HEK293T (cell line): ENCODE measurements at regions not wholly inside any gene's neighbourhood (a gene's known extent, or its start where the extent isn't known, plus 50 kb on each side); places are given as distances from the start of the nearest gene placed in this dataset.

ENCODE experiments used
- FOXK2 ChIP-seq: fragments of 450-650 bp; IDR thresholded peaks from 2 replicates; pipeline ENCODE4 v1.6.1; 2016; ENCODE audit warnings: mild to moderate bottlenecking
- SP1 ChIP-seq: fragments of 450-650 bp; IDR thresholded peaks from 2 replicates; pipeline ENCODE4 v1.6.1; 2017

- TF ChIP-seq FOXK2 = no peak
- TF ChIP-seq SP1 = no peak
These were observed 63.8 kb upstream of the SMNDC1 start for GRCh38 chr10:110368556-110368955.
